ENCODE measurements at regions not wholly inside any gene's neighbourhood (a gene's known extent, or its start where the extent isn't known, plus 50 kb on each side); places are given as distances from the start of the nearest gene placed in this dataset.
"Not testable (repeated sequence)": the region's sequence is repeated elsewhere in the genome, so short reads cannot be mapped to it uniquely, and the experiment has no call there.

DNA sequence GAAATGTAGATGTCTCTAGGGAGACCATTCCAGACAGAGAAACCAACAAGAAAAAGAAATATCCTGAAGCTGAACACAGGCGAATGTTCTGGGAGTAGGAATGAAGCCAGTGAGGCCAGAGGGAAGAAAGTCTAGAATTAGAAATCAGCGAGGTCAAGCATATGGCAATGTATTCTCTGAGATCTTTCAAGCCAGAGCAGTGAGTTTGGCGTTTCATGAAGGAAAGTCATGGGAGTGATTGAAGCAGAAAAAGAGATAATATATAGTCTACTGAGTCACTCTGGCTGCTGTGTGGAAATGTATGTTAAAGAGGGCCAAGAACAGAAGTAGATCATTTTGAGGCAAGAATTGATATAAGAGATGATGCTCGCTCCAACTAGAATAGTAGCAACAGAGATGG is 576.0 kb downstream of the PCDH17 start:
- no peak for DNase-seq

DNA sequence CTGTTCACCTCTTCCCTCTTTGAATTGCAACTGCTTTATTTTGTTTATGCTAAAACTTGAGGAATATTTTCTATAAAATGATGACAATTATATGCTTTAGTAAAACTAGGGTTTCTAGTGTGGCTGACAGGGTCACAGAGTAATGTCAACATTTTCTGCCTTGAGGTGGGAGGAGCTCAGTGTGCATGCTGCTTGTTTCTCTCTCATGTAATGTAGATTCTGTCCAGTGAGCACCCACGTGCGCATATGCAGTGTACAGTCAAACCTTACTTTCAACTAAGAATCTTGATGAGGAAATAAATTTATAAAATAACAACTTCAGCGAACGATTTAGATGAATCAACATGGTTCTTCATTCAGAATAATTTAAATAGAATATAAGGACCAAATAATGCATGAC is 603.9 kb downstream of the PCDH17 start:
- no peak for DNase-seq

DNA sequence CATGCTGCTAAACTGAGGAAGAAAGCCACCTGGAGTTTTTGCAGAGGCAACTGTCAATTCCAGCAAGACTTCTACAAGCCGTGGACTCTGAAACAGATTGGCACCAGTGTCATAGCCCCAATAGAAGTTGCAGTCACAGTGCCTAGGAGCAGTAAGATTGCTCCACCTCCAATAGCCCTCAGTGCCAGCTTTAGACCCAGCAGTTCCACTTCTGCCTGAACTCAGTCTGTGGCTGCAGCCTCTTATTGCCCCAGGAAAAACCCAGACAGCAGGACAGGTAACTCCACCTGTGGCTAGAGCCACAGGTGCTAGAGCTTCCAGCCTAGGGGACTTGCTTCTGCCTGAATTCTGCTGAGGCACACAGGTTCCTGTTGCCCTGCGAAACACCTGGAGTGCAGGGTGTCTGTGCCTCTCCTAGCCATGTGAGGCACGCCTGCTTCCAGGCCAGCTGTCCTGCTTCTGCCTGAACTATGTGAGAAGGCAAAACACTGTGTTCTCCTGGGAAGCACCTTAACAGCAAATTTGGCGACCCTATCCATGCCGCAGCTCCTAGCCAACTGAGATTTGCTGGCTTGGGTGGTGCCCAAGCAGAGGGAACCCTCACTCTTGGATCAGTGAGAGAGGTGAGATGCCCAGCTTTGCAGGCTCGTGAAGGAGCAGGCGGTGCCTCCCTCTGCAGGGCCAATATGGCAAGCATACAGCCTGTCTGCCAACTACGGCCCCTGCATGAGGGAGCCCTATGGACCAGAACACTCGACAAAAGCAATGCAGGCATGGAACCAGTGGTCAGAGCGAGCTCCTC is 607.6 kb downstream of the PCDH17 start:
- no peak for DNase-seq

DNA sequence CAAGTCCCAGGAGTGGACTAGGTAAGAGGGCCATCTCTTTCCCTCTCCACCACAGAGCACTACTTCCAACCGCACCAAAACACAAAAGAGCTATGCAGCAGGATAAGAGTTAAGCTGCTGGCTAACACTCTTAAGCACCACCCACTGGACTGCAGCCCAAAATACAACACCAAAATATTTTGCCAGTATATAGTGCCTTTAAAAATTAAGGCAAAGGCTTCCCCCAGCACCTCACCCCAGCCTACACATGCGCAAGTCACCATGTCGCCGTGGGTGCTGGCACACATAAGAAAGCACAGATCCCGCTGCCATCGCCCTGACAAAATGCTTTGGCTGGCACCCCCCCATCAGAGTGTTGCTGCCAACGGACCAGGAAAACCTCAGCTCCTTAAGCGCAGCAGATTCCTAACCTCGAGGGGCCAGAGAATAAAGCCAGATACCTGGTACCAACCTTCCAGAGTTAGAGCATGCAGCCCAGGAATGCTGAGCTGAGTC is 608.3 kb downstream of the PCDH17 start:
- DNase-seq = no peak

DNA sequence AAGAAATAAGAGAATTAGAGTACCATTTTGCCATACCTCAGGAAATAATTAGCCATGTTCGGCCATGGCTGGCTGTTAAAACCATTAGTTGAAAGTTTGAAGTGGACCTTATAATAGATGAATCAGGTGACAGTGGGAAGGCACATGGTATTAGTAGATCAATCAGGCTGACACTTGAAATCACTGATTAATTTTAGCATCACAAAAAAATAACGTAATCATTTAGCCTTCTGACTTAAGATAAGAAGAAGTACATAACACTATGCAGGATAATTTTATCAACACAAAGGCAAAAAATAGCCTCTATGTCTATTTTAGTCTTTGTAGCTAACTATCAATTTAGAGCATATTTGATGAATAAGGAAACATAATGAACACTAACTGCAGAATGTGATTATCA is 615.5 kb downstream of the PCDH17 start:
- no peak for DNase-seq

DNA sequence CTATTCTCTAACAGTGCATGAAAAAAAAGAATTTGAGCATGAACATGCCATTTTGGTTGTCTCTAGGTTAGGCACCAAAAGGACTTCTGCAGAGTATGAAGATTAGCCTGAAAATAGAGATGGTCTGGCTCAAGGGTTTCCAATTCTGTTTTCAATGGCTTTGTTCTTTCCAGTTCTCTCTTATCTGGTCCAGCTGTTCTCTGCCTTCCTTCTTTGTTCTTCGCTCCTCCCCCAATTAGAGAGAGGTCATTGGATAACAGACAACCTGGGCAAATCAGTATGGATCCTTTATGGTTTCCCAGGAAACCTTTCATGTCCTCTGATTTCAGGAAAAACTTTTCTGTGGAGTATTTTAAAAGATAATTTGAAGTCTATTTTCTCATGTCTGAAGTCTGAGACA is 623.4 kb downstream of the PCDH17 start:
- DNase-seq = no peak

DNA sequence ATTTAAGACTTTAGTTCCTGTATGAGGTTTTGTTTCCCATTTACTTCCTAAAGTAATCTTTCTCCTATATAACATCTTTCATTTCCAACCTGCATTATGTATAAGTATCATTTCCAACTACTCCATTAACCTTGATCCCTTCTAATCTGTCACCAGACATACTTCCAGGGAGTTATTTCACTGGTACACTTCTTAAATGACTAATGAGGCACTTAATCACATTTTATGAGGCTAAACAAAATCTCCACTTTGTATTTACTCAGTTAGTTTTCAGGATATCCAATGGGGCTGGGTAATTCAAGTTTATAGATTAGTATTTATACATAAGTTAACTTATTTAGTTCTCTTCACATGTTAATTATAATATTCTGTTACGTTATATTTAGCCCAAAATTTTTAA is 634.7 kb downstream of the PCDH17 start:
- DNase-seq = no peak

DNA sequence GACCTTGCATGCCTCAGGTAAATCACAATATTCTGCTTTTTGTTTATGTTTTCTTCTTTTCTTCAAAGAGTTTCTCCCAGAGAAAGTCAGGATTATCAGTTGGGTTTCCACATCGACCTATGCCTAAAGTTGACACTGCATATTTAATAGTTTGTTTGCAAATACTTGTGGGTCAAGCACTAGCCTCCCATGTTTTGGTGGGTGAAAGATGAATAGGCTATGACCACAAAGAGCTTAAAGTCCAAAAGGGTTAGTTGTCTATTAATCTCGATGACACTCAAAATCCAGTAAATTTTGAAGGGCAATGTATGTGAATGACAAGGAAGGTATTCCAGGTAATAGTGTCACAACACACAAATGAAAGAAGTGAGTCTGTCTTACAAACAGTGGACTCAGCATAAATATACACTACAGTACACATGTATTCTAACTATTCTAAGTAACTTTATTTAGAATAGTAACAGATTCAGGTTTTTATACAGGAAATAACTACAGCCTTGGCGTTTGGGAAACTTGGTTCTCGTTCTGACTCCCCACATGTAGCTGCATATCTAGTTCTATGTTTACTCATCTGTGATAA is 667.1 kb downstream of the PCDH17 start:
- DNase-seq = no peak

DNA sequence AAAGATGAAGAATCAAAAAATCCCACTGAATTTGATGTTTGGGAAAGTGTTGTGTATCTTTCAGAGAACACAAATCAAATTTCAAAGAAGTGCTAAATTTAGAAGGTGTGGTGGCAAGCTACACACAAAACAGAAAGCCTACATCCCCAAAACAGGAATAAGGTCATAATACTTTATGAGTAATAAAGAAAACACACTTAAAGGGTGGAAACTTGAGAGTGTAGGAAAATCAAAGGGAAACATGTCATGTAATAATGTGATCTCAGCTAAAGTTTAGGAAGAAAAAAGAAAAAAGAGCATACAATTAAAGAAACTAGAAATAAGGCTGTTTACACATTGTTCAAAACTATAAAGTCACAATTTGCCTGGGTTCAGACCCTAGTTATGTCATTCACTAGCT is 668.7 kb downstream of the PCDH17 start:
- DNase-seq = no peak

DNA sequence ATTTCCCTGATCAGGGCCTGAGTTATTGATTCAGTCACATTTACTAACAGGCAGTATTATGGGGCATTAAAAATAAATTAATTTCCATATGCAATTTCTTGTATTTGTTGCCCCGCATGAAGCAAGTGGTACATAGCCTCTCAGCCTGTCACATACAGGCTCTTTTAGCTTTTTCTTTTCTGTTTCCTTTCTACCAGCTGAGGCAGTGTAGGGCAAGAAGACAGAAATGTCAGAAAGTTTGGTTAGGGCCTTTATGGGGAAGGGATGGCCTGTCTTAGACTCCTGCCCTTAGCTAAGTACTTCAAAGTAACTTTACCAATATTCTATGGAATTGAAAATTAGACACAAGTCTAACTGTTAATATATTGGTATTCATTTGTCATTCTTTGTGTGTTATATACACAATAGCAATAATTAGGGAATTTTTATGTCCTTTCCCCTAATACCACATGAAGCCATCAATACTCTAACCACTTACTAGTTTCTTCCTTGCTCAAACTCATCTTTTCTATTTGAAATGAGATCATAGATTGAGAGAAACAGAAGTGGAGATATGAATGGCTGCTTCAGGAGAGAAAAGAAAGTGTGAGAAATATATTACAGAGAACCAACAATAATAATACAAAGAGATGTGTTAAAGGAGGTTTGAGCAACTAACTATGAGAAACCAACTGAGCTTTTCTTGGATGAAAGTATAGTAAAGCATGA is 669.6 kb downstream of the PCDH17 start:
- no peak for DNase-seq

DNA sequence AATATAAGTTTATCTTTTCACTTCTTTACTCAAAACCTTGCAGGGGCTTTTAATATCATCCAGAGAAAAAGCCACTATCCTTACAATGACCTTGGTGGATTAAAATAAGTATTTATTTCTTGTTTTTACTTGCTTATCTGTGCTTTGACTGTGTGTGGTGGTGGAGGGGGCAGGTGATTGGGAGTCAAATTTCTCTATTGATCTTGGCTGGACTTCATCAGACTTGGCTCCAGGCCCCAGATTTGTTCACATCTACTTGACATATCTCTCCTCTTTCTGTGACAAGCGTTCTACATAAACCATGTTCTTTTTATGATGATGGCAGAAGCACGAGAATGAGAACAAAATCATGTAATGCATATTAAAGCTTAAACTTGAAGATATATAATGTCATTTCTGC is 670.8 kb downstream of the PCDH17 start:
- DNase-seq = no peak

DNA sequence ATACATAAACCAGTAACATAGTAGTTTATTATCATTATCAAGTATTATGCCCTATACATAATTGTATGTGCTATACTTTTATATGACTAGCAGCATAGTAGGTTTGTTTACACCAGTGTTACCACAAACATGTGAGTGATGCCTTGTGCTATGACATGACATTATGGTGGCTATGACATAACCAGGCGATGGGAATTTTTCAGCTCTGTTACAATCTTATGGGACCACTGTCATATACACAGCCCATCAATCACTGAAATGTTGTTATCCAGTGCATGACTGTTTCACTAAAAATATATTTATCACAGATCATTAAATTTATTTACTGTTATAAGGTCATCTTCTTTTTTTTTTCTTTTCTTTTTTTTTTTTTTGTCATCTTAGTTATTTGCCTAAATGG is 674.5 kb downstream of the PCDH17 start:
- no peak for DNase-seq

DNA sequence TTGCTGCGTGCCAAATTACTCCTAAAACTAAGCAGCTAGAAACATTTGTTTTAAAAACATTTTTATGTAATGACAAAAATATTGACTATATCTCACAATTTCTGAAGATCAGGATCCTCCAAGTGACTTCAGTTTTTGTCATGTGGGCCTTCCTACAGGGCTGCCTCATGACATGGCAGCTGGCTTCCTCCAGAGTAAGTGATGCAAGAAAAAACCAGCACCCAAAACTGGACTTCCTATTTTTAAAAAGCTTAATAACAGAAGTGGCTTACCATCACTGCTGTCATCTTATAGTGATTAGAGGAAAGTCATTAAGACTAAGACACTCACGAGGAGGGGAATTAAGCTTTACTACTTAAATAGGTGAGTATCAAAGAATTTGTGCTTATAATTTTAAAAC is 681.7 kb downstream of the PCDH17 start:
- no peak for DNase-seq

DNA sequence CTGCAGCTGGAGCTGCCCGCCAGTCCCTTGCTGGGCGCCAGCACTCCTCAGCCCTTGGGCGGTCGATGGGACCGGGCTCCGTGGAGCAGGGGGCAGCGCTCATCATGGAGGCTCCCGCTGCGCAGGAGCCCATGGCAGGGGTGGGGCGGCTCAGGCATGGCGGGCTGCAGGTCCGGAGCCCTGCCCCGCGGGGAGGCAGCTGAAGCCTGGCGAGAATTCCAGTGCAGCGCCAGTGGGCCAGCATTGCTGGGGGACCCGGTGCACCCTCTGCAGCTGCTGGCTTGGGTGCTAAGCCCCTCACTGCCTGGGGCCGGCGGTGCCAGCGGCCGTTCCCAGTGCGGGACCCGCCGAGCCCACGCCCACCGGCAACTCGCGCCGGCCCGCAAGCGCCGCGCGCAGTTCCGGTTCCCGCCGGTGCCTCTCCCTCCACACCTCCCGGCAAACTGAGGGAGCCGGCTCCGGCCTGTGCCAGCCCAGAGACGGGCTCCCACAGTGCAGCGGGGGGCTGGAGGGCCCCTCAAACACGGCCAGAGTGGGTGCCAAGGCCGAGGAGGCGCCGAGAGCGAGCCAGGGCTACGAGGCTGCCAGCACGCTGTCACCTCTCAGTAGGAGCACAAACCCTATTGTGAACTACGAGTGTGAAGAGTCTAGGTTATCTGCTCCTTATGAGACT is 687.1 kb downstream of the PCDH17 start:
- no peak for DNase-seq

DNA sequence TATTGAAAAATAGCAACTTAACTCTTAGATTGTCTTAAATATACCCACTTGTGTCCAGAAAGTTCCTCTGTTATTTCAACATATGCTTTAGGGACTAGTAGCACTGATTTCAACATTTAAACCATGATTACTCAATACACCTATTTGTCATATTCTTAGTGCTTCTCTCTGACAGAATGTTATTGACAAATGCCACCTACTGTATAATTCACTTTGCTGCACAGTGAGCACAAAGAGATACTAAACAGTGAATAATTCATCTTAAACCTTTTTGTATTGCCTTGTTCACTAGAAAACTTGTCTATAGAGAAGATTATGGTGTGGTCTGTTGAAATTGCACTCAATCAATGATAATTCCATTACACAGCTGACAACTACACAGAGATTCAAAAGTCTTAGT is 692.6 kb downstream of the PCDH17 start:
- DNase-seq = no peak

DNA sequence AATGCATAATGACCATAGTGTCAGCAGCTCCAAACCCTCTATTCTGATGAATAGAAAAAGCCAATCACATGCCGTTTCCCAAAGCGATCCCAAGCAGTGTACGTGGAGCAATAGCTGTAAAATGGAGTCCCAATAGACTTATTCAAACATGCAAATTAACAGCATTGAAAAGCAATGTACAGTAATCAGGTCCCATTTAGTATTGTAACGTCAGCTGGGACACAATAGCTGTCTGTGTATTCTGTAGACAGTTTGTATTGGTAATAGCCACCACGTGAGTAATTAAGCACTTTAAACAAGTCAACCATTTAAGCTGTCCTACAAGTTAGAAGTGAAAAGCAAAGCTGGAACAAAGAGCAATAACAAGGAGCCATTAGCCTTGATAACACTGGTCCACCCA is 698.2 kb downstream of the PCDH17 start:
- DNase-seq = no peak

DNA sequence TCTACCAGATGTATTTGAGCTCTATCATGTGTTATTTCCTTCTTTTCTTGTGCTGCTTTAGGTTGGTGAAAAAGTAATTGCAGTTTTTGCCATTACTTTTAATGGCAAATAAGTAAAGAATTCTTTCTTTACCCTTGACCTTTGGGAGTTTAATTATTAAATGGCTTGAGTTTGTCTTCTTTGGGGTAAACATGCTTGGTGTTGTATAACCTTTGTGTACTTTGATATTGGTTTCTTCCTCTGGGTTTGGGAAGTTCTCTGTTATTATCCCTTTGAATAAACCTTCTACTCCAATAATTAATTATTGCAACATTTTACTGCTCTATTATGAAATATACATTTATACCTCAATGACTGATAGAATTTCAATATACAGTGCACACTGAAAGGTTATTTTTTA is 709.4 kb downstream of the PCDH17 start:
- no peak for DNase-seq

DNA sequence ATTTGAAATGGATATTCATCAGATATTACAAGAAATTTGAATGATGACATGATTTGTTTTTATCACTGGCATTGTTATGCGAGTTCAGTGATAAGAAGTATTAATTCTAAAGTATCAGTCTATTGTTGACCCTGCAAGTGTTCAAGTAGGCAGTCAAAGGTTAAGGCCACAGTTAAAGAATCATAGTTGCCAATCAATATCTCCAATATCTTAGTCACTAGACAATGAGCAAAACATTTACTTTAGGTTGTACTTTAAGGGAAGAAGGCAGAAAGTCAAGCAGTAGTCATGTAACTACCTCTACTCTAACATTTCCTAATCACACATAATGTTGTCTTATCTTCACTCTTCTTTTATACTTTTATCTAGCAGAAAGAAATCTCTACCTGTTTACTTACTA is 709.8 kb downstream of the PCDH17 start:
- DNase-seq = no peak

DNA sequence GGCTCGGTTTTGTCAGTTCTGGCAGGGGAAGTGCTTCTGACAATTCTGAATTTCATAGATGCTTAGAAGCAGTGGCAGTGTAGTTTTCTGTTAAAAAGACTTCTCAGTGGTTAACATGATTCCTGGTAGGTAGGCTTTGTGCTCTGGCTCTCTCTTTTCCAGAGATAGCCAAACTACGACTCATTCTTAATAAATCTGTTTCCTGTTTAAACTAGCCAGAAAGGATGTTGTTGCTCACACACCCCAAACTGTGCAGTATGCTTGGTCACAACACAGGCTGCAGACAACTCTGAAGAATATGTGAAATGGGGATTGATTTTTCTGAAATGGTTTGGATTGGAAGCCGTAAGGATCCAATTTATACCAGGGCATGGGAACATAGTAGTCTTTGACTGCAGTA is 711.5 kb downstream of the PCDH17 start:
- no peak for DNase-seq

DNA sequence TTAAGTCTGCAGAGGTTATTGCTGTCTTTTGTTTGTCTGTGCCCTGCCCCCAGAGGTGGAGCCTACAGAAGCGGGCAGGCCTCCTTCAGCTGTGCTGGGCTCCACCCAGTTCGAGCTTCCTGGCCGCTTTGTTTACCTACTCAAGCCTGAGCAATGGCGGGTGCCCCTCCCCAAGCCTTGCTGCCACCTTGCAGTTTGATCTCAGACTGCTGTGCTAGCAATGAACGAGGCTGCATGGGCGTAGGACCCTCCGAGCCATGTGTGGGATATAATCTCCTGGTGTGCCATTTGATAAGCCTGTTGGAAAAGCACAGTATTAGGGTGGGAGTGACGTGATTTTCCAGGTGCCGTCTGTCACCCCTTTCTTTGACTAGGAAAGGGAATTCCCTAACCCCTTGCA is 720.6 kb downstream of the PCDH17 start:
- not testable (repeated sequence) for DNase-seq

DNA sequence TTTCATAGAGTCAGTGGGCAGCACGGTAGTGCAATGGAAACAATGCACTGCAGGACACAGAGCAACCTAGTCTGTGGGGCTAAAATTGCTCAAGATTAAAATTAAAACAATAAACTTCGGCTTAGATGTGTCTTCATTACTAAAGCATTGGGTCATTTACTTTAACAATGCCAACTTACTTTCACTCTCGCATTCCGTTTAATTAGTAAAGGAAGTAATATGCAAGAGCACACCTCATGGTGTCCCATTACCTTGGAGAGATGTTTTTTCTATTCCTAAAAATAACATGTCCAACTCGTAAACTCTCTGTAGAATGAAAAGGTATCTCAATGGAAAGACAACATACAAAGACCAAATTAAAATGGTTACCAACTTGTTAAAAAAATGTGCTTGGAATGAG is 738.4 kb downstream of the PCDH17 start:
- no peak for DNase-seq

DNA sequence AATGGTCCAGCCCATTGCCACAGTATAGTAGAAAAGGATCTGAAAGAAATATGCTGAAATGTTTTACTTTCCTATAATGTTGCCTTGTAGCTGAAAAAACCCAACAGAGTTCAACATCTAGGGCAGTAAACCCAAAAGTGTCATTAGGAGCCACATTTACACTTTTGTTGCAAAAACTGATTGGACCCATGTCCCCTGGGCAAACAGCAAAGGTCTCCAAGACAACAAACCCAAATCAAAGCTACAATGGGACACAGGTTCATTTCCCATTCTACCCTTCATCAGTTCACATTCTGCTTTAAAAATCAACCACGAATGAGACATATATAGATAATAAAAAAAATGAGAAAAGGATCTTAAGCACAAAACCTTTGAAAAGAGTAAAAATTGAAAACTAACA is 744.8 kb downstream of the PCDH17 start:
- no peak for DNase-seq

DNA sequence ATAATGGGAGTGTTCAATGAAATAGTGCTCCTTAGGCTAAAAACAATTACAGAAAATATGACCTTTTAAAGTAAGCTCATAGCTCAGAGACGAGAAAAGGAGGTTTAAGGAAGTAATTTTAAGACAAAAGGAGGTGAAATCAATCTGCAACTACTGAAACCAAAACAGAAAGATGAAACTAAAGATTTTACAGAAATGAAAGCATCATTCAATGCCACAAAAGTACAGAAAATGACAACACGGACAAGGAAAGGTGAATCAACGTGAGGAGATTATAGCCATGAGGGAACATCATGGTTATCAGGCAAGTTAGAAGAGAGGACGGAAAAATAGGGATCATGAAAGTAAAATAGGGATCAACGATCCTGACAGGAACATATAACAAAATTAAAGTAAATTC is 745.2 kb downstream of the PCDH17 start:
- DNase-seq = no peak

DNA sequence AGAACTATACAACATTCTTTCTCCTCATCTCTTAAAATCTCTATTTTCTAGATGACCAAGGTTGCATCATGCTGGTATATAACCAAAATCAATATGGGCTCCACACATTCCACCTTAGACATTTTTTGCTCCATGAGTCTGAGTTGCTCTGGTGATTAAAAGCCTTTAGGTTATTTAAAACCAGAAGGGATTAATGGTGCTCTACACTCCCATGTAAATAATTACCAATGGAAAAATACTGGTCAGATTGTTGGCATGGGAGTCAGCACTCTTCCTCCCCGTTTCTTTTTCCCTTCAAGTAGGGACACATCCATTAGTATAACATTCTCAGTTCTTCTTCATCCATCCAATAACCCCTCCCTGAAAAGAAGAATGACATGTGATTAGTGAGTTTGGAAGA is 747.7 kb downstream of the PCDH17 start:
- DNase-seq = no peak
